CD4-positive, CD25-positive, alpha-beta regulatory T cell (primary cell): ENCODE measurements at regions not wholly inside any gene's neighbourhood (a gene's known extent, or its start where the extent isn't known, plus 50 kb on each side); places are given as distances from the start of the nearest gene placed in this dataset.
"Not testable (repeated sequence)": the region's sequence is repeated elsewhere in the genome, so short reads cannot be mapped to it uniquely, and the experiment has no call there.

Source experiments
- ATAC-seq, 2 donors: fragments of 150-1000 bp; cut with Tn5 transposase; one replicate each; pipeline ENCODE4 v1.10.0; 2021; ENCODE audit warnings: low read depth in 2 of 2, moderate number of reproducible peaks in 2 of 2, moderate library complexity in 1 of 2
- DNase-seq, 3 donors: peaks; one replicate each; pipeline versions ENCODE4 v3.0.0 to v3.0.0-alpha.2; 2012 to 2022; ENCODE audit warnings: mixed read lengths in 1 of 3
- H3K27ac ChIP-seq: one replicate; pipeline ENCODE4 v1.7.0; 2013; ENCODE audit warnings: mild to moderate bottlenecking, low read length; ENCODE audit not compliant: insufficient read depth, poor library complexity, severe bottlenecking
- H3K27me3 ChIP-seq: one replicate; pipeline ENCODE4 v1.7.0; 2013; ENCODE audit warnings: low read length; ENCODE audit not compliant: control insufficient read depth, insufficient read depth
- H3K36me3 ChIP-seq: one replicate; pipeline ENCODE4 v1.7.0; 2013; ENCODE audit warnings: mild to moderate bottlenecking, low read length, moderate library complexity; ENCODE audit not compliant: control insufficient read depth, insufficient read depth
- H3K4me1 ChIP-seq: 2 replicates; pipeline ENCODE4 v1.7.0; 2013; ENCODE audit warnings: mild to moderate bottlenecking, low read length; ENCODE audit not compliant: insufficient read depth, control insufficient read depth, poor library complexity, severe bottlenecking
- H3K4me3 ChIP-seq: one replicate; pipeline ENCODE4 v1.7.0; 2013; ENCODE audit warnings: low read depth, mild to moderate bottlenecking, low read length, moderate library complexity
- H3K9me3 ChIP-seq, 2 experiments: 1 replicate in 1 of 2; 2 replicates in 1 of 2; pipeline ENCODE4 v1.7.0; 2013; ENCODE audit warnings: low read length in 2 of 2, mild to moderate bottlenecking in 1 of 2, moderate library complexity in 1 of 2; ENCODE audit not compliant: control insufficient read depth in 2 of 2
- H3K27ac Mint-ChIP-seq, 3 donors: one replicate each; pipeline ENCODE4 v1.8.0; 2020 to 2022; ENCODE audit warnings: mild to moderate bottlenecking in 3 of 3, mixed read lengths in 3 of 3, moderate library complexity in 2 of 3
- H3K27me3 Mint-ChIP-seq: one replicate; pipeline ENCODE4 v1.8.0; 2022; ENCODE audit warnings: mild to moderate bottlenecking, mixed read lengths
- H3K36me3 Mint-ChIP-seq: one replicate; pipeline ENCODE4 v1.8.0; 2020; ENCODE audit warnings: mixed read lengths
- H3K4me1 Mint-ChIP-seq, 4 donors: one replicate each; pipeline ENCODE4 v1.8.0; 2020 to 2022; ENCODE audit warnings: mixed read lengths in 4 of 4, mild to moderate bottlenecking in 1 of 4
- H3K4me3 Mint-ChIP-seq, 4 donors: one replicate each; pipeline ENCODE4 v1.8.0; 2020 to 2022; ENCODE audit warnings: mild to moderate bottlenecking in 4 of 4, mixed read lengths in 4 of 4, moderate library complexity in 3 of 4
- H3K9me3 Mint-ChIP-seq, 7 donors: one replicate each; pipeline ENCODE4 v1.8.0; 2020 to 2022; ENCODE audit warnings: mixed read lengths in 7 of 7, mild to moderate bottlenecking in 3 of 7, moderate library complexity in 2 of 7

DNA sequence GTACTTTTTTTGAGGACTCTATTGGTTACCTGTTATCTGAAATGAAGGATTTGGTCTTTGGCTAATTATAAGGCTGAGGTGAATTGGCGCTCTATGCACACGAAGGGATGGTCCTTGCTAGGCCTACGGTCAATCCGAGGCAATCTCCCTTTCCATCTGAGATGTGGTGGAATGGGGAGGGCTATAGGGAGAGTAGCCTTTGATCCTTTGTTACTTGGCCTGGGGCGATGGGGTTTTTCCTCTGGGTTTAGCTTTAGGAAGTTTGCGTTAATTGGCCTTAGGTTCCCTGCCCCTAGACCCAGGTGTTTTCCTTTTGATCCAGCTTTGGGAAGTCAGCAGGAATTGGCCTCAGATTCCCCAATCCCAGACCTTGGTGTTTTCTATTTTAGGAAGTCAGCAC, 102.1 kb upstream of the C9orf72 start:
- no peaks in the 10 kb centered on the region for H3K36me3 ChIP-seq
- H3K27ac Mint-ChIP-seq = no peak overlapping the region

DNA sequence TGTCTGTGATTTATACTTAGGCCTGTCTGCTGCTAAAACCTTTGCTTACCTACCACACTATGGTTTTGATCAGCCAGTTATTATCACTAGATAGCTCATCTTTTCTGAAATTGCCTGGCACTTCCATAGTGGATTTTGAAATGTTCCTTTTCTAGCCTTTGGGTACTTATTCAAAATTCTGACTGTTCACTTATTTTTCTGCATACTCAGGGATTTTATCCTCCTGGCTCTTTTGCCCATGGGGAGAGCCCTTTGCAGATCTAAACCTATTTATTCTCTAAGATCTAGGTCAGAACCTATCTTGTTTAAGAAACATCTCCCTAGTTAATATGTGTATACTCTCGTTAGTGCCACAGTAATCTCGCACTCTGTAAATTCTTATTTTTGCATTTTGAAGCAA, 103.5 kb upstream of the C9orf72 start:
- H3K36me3 Mint-ChIP-seq = no peaks in the 10 kb centered on the region
- no peak for DNase-seq
- H3K9me3 Mint-ChIP-seq = no peaks in the 10 kb centered on the region
- no peak for ATAC-seq
- no peak overlapping the region for H3K4me3 Mint-ChIP-seq
- Histone ChIP-seq H3K9me3 (no peaks in the 10 kb centered on the region), H3K27me3 (no peaks in the 10 kb centered on the region), H3K36me3 (no peaks in the 10 kb centered on the region), H3K4me1 (no peaks in the 10 kb centered on the region), H3K27ac (no peak overlapping the region), H3K4me3 (no peak overlapping the region)
- H3K4me1 Mint-ChIP-seq = no peaks in the 10 kb centered on the region
- H3K27me3 Mint-ChIP-seq = no peaks in the 10 kb centered on the region
- no peak overlapping the region for H3K27ac Mint-ChIP-seq

More for the DNA sequence above, 102.1 kb upstream of the C9orf72 start:
- Histone ChIP-seq H3K27ac (no peak overlapping the region), H3K4me3 (no peak overlapping the region), H3K4me1 (no peaks in the 10 kb centered on the region), H3K9me3 (no peaks in the 10 kb centered on the region), H3K27me3 (no peaks in the 10 kb centered on the region)
- DNase-seq (no peak), ATAC-seq (no peak)
- Mint-ChIP-seq H3K27me3 (no peaks in the 10 kb centered on the region), H3K4me3 (no peak overlapping the region), H3K36me3 (no peaks in the 10 kb centered on the region), H3K9me3 (no peaks in the 10 kb centered on the region), H3K4me1 (no peaks in the 10 kb centered on the region)

DNA sequence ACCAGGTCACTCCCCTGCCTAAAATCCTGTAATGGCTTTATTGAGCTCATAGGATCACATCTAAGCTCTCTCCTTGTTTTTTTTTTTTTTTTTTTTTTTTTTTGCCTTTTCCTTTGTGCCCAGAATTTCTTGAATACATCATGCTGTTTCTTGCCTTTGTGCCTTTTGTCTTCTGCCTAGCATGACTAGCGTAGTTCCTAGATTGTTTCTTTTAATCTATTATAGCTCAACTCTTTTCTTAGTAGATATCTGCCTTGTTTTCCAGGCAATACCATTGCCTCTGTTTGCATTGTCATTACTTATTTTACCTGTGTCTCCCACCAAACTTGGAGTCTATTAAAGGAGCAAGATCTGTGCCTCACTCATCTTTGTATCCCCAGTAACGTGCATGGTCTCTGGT, 106.1 kb upstream of the C9orf72 start:
- DNase-seq (no peak), ATAC-seq (no peak)
- no peaks in the 10 kb centered on the region for H3K27me3 Mint-ChIP-seq
- no peak overlapping the region for H3K27ac ChIP-seq
- no peaks in the 10 kb centered on the region for H3K27me3 ChIP-seq
- no peaks in the 10 kb centered on the region for H3K9me3 ChIP-seq
- H3K36me3 ChIP-seq = no peaks in the 10 kb centered on the region
- H3K4me3 Mint-ChIP-seq = no peak overlapping the region
- H3K36me3 Mint-ChIP-seq = no peaks in the 10 kb centered on the region
- H3K4me1 Mint-ChIP-seq = no peaks in the 10 kb centered on the region
- no peaks in the 10 kb centered on the region for H3K9me3 Mint-ChIP-seq
- H3K4me1 ChIP-seq = no peaks in the 10 kb centered on the region
- no peak overlapping the region for H3K4me3 ChIP-seq
- no peak overlapping the region for H3K27ac Mint-ChIP-seq

DNA sequence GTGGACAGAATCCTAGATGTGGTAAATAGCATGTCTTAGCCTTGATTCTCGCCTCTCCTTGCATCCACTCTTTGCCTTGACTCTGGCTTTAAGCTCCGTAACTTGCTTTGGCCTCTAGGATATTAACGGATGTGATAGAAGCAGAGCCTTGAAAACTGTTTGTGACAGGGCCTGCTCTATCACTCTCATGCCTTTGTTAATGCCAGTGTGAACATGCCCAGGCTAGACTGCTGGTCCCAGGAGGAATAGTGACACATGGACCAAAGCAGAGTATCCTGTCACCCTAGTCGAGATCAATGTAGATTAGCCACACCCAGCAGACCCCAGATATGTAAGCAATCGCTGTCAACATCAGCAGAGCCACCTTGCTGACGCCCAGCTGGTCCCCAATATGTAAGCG, 109.9 kb upstream of the C9orf72 start:
- ATAC-seq = no peak

DNA sequence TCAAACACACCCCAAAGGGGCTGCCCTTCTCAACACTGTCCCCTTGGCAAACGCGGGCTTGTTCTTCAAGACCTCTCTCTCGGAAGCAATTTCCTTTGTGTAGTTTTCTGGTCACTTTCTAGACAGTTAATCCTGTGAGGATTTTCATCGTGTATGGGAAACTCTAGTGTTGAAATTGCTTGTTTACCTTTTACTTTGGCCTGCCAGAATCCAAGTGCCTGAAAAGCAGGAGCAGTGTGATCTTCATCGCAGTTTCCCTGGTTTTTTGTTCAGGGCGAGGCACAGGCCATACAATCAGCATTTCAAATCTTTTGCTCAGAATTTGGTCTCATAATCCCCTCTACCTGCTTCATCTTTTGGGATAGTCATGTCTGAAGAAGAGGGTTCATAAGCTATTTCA, 115.7 kb upstream of the C9orf72 start:
- Histone ChIP-seq H3K27ac (no peak overlapping the region), H3K4me1 (no peaks in the 10 kb centered on the region), H3K4me3 (no peak overlapping the region), H3K36me3 (no peaks in the 10 kb centered on the region), H3K9me3 (no peaks in the 10 kb centered on the region), H3K27me3 (no peaks in the 10 kb centered on the region)
- Mint-ChIP-seq H3K4me3 (no peak overlapping the region), H3K4me1 (peaks cover 0 to 6% (median 2%) of the 10 kb centered on the region in 4 donors), H3K36me3 (no peaks in the 10 kb centered on the region), H3K9me3 (peaks cover 0 to 3% (median 0%) of the 10 kb centered on the region in 7 donors), H3K27me3 (no peaks in the 10 kb centered on the region), H3K27ac (no peak overlapping the region)
- DNase-seq (no peak), ATAC-seq (no peak)

More for the DNA sequence above, 109.9 kb upstream of the C9orf72 start:
- Mint-ChIP-seq H3K36me3 (no peaks in the 10 kb centered on the region), H3K4me1 (no peaks in the 10 kb centered on the region), H3K4me3 (no peak overlapping the region), H3K27ac (no peak overlapping the region), H3K27me3 (no peaks in the 10 kb centered on the region), H3K9me3 (no peaks in the 10 kb centered on the region)
- Histone ChIP-seq H3K27me3 (no peaks in the 10 kb centered on the region), H3K27ac (no peak overlapping the region), H3K36me3 (no peaks in the 10 kb centered on the region), H3K9me3 (no peaks in the 10 kb centered on the region), H3K4me3 (no peak overlapping the region), H3K4me1 (no peaks in the 10 kb centered on the region)
- DNase-seq = no peak

DNA sequence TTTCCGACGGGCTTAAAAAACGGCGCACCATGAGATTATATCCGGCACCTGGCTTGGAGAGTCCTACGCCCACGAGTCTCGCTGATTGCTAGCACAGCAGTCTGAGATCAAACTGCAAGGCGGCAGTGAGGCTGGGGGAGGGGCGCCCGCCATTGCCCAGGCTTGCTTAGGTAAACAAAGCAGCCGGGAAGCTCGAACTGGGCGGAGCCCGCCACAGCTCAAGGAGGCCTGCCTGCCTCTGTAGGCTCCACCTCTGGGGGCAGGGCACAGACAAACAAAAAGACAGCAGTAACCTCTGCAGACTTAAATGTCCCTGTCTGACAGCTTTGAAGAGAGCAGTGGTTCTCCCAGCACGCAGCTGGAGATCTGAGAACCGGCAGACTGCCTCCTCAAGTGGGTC, 117.5 kb upstream of the C9orf72 start:
- H3K36me3 Mint-ChIP-seq, H3K4me1 ChIP-seq, H3K9me3 ChIP-seq, H3K9me3 Mint-ChIP-seq, H3K27ac ChIP-seq, H3K4me3 Mint-ChIP-seq, H3K36me3 ChIP-seq, H3K4me1 Mint-ChIP-seq, H3K27me3 Mint-ChIP-seq, H3K27ac Mint-ChIP-seq, H3K27me3 ChIP-seq, H3K4me3 ChIP-seq, DNase-seq, ATAC-seq: not testable (repeated sequence)

- ATAC-seq = no peak
- no peak overlapping the region for H3K4me3 Mint-ChIP-seq
Measured at GRCh38 chr9:27699621-27700020, 126.3 kb upstream of the C9orf72 start.

GRCh38 chr9:27701016-27701415, 127.7 kb upstream of the C9orf72 start:
- peaks cover 0 to 1% (median 0%) of the 10 kb centered on the region in 7 donors for H3K9me3 Mint-ChIP-seq
- no peak overlapping the region for H3K4me3 Mint-ChIP-seq
- no peaks in the 10 kb centered on the region for H3K36me3 Mint-ChIP-seq
- DNase-seq (no peak), ATAC-seq (no peak)
- H3K4me1 Mint-ChIP-seq = no peaks in the 10 kb centered on the region
- H3K4me1 ChIP-seq = no peaks in the 10 kb centered on the region
- no peaks in the 10 kb centered on the region for H3K27me3 Mint-ChIP-seq
- no peaks in the 10 kb centered on the region for H3K9me3 ChIP-seq
- H3K4me3 ChIP-seq = no peak overlapping the region
- no peak overlapping the region for H3K27ac Mint-ChIP-seq
- no peak overlapping the region for H3K27ac ChIP-seq
- no peaks in the 10 kb centered on the region for H3K36me3 ChIP-seq
- no peaks in the 10 kb centered on the region for H3K27me3 ChIP-seq

More at GRCh38 chr9:27699621-27700020, 126.3 kb upstream of the C9orf72 start:
- Mint-ChIP-seq H3K9me3 (peaks cover 0 to 1% (median 0%) of the 10 kb centered on the region in 7 donors), H3K27ac (no peak overlapping the region), H3K4me1 (no peaks in the 10 kb centered on the region), H3K36me3 (no peaks in the 10 kb centered on the region), H3K27me3 (no peaks in the 10 kb centered on the region)
- no peak overlapping the region for H3K4me3 ChIP-seq
- DNase-seq = no peak
- no peaks in the 10 kb centered on the region for H3K36me3 ChIP-seq
- H3K27ac ChIP-seq = no peak overlapping the region
- no peaks in the 10 kb centered on the region for H3K9me3 ChIP-seq
- no peaks in the 10 kb centered on the region for H3K27me3 ChIP-seq
- H3K4me1 ChIP-seq = no peaks in the 10 kb centered on the region
